GM12873 (cell line): ENCODE measurements at regions not wholly inside any gene's neighbourhood (a gene's known extent, or its start where the extent isn't known, plus 50 kb on each side); places are given as distances from the start of the nearest gene placed in this dataset.

ENCODE experiments used
- TF ChIP-seq, protein P1 (sequence below): IDR thresholded peaks from 2 replicates; pipeline ENCODE4 v1.5.1; 2012; ENCODE audit warnings: low read depth, mild to moderate bottlenecking, moderate library complexity, low read length, control low read depth; ENCODE audit not compliant: insufficient read depth; ENCODE audit errors: missing control alignments

GRCh38 chr5:145437627-145438026, 397.5 kb downstream of the PRELID2 start:
- TF ChIP-seq, protein P1, sequence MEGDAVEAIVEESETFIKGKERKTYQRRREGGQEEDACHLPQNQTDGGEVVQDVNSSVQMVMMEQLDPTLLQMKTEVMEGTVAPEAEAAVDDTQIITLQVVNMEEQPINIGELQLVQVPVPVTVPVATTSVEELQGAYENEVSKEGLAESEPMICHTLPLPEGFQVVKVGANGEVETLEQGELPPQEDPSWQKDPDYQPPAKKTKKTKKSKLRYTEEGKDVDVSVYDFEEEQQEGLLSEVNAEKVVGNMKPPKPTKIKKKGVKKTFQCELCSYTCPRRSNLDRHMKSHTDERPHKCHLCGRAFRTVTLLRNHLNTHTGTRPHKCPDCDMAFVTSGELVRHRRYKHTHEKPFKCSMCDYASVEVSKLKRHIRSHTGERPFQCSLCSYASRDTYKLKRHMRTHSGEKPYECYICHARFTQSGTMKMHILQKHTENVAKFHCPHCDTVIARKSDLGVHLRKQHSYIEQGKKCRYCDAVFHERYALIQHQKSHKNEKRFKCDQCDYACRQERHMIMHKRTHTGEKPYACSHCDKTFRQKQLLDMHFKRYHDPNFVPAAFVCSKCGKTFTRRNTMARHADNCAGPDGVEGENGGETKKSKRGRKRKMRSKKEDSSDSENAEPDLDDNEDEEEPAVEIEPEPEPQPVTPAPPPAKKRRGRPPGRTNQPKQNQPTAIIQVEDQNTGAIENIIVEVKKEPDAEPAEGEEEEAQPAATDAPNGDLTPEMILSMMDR = no peak

- TF ChIP-seq, protein P1 = no peak
Observed at GRCh38 chr5:145433077-145433476, 402.1 kb downstream of the PRELID2 start.

GRCh38 chr5:145429170-145429569, 406.0 kb downstream of the PRELID2 start:
- TF ChIP-seq, protein P1 = no peak

DNA sequence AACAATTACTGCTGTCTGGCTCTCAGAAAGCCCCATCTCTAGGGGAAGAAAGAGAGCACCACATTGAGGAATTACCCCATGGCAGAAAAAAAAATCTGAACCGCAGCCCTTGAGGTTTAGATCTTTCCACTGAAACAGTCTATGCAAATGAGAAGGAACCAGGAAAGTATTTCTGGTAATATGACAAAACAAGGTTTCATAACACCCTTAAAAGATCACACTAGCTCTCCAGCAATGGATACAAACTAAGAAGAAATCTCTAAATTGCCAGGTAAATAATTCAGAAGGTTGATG, 427.1 kb downstream of the PRELID2 start:
- TF ChIP-seq, protein P1 = no peak

DNA sequence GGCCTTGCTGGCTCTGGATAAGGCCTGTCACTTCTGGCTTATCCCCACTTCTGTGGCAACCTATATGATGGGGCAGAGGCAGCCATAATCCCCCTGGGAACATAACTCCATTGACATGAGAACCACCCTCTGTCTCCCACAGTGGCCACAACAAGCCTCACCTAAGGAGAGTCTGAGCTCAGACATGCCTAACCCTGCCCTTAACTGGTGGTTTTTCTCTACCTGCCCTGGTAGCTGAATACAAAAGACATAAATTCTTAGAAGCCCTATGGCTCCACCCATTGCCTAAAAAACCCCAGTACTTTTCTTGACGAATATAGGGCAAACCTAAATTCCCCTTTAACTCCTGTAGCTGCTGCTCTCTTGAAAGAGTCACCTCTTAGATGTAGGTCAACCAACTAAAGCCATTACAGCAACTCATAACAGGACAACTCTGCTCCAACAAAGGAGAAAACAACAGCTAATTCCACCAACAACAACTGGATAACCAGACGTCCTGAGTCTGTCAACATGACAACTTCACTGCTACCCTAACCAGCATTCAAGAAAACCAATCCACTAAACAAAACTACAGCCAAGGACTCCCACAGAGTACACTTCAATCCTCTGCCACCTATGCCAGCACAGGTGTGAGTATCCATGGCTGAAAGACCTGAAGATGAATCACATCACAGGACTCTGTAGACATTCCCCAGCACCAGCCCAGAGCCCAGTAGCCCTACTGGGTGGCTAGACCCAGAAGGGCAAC, 427.7 kb downstream of the PRELID2 start:
- TF ChIP-seq, protein P1 = no peak

DNA sequence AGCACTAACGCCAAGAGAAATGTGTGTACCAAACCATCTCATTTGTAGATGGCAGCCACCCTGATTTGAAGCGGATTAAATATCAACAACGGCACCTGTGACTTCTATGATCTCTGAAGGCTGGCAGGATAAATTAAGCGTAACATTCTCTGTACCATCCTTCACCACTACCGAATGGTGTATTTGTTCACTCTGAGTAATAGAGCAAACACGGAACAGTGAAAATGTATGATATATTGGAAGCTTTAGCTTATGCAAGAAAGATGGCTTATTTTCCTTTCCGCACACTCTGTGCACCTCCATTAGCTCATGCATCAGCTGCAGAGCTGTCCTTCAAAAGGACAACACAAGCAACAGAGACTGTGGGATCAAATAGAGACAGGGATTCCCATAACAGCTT, 431.1 kb downstream of the PRELID2 start:
- TF ChIP-seq, protein P1 = no peak

DNA sequence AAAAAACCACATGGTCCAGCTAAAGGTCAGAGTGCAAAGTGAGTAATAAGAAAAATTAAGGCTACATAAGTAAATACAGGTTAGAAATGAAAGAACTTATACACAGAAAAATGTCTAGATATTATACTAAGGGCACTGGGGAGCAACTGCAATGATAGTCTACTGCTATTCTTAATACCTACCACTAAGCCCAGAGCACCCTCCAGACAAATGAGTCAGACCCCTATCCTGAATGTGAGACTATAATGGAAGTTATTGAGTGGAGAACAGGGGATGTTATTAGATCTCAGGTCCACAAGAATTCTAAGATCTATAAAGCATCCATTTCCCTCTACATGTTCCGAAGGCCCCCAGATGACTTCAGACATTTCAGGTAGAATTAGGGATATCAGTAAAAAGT, 438.3 kb downstream of the PRELID2 start:
- TF ChIP-seq, protein P1 = no peak

DNA sequence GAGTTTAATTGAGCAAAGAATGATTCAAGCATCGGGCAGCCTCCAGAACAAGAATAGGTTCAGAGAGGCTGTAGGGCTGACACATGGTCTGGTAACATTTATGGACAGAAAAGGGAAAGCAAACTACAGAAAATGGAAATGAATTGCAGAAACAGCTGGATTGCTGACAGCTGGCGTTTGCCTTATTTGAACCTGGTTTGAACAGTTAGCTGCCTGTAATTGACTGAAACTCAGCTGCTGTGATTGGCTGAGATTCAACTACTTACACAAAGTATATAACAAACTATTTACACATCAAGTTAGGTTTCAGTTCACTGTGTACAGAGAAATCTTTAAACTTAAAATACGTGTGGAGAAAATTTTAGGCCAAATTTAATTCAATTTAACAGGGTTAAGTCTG, 441.7 kb downstream of the PRELID2 start:
- TF ChIP-seq, protein P1 = no peak
